WTC11 (cell line): ENCODE measurements at regions not wholly inside any gene's neighbourhood (a gene's known extent, or its start where the extent isn't known, plus 50 kb on each side); places are given as distances from the start of the nearest gene placed in this dataset.

Experiments used
- MXD4 ChIP-seq: fragments of 250-450 bp; sonication (Bioruptor Pico); IDR thresholded peaks from 2 replicates; pipeline ENCODE4 v1.8.0; 2021; ENCODE audit warnings: mild to moderate bottlenecking, moderate library complexity, borderline replicate concordance
- TEAD4 ChIP-seq: sonication (generic); formaldehyde crosslinking; IDR thresholded peaks from 2 replicates; pipeline ENCODE4 v1.8.0; 2022; ENCODE audit warnings: mild to moderate bottlenecking, missing genetic modification reagents
- ZNF317 ChIP-seq: sonication (generic); formaldehyde crosslinking; IDR thresholded peaks from 2 replicates; pipeline ENCODE4 v1.8.1; 2023; ENCODE audit warnings: low read depth, mild to moderate bottlenecking, moderate library complexity, missing genetic modification reagents, borderline replicate concordance
- ZNF416 ChIP-seq: fragments of 250-450 bp; sonication (Bioruptor Pico); IDR thresholded peaks from 2 replicates; pipeline ENCODE4 v1.9.0; 2021; ENCODE audit warnings: mild to moderate bottlenecking, inconsistent platforms
- TF ChIP-seq, protein P1 (sequence below): sonication (generic); formaldehyde crosslinking; IDR thresholded peaks from 2 replicates; pipeline ENCODE4 v1.8.1; 2022; ENCODE audit warnings: low read depth, mild to moderate bottlenecking, moderate library complexity, missing genetic modification reagents, borderline replicate concordance
- TF ChIP-seq, protein P2 (sequence below): fragments of 200-600 bp; IDR thresholded peaks from 2 replicates; pipeline ENCODE4 v1.8.0; 2022; ENCODE audit warnings: antibody characterized with exemption
- TF ChIP-seq, protein P3 (sequence below): sonication (generic); formaldehyde crosslinking; IDR thresholded peaks from 2 replicates; pipeline ENCODE4 v1.8.0; 2023; ENCODE audit warnings: missing genetic modification reagents
- TF ChIP-seq, protein P4 (sequence below): sonication (generic); formaldehyde crosslinking; IDR thresholded peaks from 2 replicates; pipeline ENCODE4 v1.8.0; 2023; ENCODE audit warnings: mild to moderate bottlenecking, missing genetic modification reagents
- TF ChIP-seq, protein P5 (sequence below): sonication (generic); formaldehyde crosslinking; conservative IDR thresholded peaks from 2 replicates; pipeline ENCODE4 v1.8.1; 2022; ENCODE audit warnings: mild to moderate bottlenecking, missing genetic modification reagents
- TF ChIP-seq, protein P6 (sequence below): sonication (generic); formaldehyde crosslinking; conservative IDR thresholded peaks from 2 replicates; pipeline ENCODE4 v1.8.1; 2023; ENCODE audit warnings: mild to moderate bottlenecking, low read depth, missing genetic modification reagents, moderate library complexity
- TF ChIP-seq, protein P7 (sequence below): sonication (generic); formaldehyde crosslinking; IDR thresholded peaks from 2 replicates; pipeline ENCODE4 v1.8.1; 2023; ENCODE audit warnings: mild to moderate bottlenecking, missing genetic modification reagents

DNA sequence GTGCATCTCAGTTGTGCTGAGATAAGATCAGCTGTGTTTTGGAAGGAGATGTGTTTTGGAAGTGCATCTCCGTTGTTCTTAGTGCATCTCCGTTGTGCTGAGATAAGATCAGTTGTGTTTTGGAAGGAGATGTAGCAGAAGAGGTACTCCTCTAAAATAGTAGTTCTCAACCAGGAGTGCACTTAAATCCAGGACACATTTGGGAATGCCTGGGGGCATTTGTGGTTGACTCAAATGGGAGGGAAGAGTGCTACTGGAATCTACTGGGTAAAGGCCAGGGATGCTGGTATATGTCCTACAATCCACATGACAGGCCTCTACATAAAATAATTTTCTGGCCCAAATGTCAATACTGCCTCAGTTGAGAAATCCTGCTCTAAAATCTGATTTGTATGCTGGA is 70.8 kb upstream of the CHRDL1 start:
- TF ChIP-seq, protein P1, sequence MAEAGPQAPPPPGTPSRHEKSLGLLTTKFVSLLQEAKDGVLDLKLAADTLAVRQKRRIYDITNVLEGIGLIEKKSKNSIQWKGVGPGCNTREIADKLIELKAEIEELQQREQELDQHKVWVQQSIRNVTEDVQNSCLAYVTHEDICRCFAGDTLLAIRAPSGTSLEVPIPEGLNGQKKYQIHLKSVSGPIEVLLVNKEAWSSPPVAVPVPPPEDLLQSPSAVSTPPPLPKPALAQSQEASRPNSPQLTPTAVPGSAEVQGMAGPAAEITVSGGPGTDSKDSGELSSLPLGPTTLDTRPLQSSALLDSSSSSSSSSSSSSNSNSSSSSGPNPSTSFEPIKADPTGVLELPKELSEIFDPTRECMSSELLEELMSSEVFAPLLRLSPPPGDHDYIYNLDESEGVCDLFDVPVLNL, result no peak
- TF ChIP-seq, protein P2, sequence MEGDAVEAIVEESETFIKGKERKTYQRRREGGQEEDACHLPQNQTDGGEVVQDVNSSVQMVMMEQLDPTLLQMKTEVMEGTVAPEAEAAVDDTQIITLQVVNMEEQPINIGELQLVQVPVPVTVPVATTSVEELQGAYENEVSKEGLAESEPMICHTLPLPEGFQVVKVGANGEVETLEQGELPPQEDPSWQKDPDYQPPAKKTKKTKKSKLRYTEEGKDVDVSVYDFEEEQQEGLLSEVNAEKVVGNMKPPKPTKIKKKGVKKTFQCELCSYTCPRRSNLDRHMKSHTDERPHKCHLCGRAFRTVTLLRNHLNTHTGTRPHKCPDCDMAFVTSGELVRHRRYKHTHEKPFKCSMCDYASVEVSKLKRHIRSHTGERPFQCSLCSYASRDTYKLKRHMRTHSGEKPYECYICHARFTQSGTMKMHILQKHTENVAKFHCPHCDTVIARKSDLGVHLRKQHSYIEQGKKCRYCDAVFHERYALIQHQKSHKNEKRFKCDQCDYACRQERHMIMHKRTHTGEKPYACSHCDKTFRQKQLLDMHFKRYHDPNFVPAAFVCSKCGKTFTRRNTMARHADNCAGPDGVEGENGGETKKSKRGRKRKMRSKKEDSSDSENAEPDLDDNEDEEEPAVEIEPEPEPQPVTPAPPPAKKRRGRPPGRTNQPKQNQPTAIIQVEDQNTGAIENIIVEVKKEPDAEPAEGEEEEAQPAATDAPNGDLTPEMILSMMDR, result no peak
- no peak for TF ChIP-seq ZNF317 (CRISPR knock-in tag)
- TF ChIP-seq, protein P3, sequence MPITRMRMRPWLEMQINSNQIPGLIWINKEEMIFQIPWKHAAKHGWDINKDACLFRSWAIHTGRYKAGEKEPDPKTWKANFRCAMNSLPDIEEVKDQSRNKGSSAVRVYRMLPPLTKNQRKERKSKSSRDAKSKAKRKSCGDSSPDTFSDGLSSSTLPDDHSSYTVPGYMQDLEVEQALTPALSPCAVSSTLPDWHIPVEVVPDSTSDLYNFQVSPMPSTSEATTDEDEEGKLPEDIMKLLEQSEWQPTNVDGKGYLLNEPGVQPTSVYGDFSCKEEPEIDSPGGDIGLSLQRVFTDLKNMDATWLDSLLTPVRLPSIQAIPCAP (CRISPR knock-in tag), result no peak
- TF ChIP-seq, protein P4, sequence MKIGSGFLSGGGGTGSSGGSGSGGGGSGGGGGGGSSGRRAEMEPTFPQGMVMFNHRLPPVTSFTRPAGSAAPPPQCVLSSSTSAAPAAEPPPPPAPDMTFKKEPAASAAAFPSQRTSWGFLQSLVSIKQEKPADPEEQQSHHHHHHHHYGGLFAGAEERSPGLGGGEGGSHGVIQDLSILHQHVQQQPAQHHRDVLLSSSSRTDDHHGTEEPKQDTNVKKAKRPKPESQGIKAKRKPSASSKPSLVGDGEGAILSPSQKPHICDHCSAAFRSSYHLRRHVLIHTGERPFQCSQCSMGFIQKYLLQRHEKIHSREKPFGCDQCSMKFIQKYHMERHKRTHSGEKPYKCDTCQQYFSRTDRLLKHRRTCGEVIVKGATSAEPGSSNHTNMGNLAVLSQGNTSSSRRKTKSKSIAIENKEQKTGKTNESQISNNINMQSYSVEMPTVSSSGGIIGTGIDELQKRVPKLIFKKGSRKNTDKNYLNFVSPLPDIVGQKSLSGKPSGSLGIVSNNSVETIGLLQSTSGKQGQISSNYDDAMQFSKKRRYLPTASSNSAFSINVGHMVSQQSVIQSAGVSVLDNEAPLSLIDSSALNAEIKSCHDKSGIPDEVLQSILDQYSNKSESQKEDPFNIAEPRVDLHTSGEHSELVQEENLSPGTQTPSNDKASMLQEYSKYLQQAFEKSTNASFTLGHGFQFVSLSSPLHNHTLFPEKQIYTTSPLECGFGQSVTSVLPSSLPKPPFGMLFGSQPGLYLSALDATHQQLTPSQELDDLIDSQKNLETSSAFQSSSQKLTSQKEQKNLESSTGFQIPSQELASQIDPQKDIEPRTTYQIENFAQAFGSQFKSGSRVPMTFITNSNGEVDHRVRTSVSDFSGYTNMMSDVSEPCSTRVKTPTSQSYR (CRISPR knock-in tag), result no peak
- TF ChIP-seq, protein P5, sequence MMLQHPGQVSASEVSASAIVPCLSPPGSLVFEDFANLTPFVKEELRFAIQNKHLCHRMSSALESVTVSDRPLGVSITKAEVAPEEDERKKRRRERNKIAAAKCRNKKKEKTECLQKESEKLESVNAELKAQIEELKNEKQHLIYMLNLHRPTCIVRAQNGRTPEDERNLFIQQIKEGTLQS (CRISPR knock-in tag), result no peak
- TF ChIP-seq, protein P6, sequence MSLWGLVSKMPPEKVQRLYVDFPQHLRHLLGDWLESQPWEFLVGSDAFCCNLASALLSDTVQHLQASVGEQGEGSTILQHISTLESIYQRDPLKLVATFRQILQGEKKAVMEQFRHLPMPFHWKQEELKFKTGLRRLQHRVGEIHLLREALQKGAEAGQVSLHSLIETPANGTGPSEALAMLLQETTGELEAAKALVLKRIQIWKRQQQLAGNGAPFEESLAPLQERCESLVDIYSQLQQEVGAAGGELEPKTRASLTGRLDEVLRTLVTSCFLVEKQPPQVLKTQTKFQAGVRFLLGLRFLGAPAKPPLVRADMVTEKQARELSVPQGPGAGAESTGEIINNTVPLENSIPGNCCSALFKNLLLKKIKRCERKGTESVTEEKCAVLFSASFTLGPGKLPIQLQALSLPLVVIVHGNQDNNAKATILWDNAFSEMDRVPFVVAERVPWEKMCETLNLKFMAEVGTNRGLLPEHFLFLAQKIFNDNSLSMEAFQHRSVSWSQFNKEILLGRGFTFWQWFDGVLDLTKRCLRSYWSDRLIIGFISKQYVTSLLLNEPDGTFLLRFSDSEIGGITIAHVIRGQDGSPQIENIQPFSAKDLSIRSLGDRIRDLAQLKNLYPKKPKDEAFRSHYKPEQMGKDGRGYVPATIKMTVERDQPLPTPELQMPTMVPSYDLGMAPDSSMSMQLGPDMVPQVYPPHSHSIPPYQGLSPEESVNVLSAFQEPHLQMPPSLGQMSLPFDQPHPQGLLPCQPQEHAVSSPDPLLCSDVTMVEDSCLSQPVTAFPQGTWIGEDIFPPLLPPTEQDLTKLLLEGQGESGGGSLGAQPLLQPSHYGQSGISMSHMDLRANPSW, result no peak
- TF ChIP-seq, protein P7, sequence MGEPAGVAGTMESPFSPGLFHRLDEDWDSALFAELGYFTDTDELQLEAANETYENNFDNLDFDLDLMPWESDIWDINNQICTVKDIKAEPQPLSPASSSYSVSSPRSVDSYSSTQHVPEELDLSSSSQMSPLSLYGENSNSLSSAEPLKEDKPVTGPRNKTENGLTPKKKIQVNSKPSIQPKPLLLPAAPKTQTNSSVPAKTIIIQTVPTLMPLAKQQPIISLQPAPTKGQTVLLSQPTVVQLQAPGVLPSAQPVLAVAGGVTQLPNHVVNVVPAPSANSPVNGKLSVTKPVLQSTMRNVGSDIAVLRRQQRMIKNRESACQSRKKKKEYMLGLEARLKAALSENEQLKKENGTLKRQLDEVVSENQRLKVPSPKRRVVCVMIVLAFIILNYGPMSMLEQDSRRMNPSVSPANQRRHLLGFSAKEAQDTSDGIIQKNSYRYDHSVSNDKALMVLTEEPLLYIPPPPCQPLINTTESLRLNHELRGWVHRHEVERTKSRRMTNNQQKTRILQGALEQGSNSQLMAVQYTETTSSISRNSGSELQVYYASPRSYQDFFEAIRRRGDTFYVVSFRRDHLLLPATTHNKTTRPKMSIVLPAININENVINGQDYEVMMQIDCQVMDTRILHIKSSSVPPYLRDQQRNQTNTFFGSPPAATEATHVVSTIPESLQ (CRISPR knock-in tag), result no peak
- no peak for TF ChIP-seq MXD4 (CRISPR knock-in tag)
- TF ChIP-seq TEAD4 (CRISPR knock-in tag), result no peak
- no peak for TF ChIP-seq ZNF416 (CRISPR knock-in tag)
